ENCODE measurements at regions not wholly inside any gene's neighbourhood (a gene's known extent, or its start where the extent isn't known, plus 50 kb on each side); places are given as distances from the start of the nearest gene placed in this dataset.

- Histone ChIP-seq H3K9ac (ENCODE audit: low read depth, low read length, poor library complexity, severe bottlenecking) (no peak overlapping the region), H3K4me3 (ENCODE audit: low read length, poor library complexity, severe bottlenecking) (no peak overlapping the region), H2AFZ (ENCODE audit: low read length) (no peak overlapping the region), H3K9me3 (ENCODE audit: insufficient read depth, low read depth, low read length) (peaks cover 11% of the 10 kb centered on the region; the same call in 1 of the 2 replicates), H3K4me2 (ENCODE audit: low read depth, low read length, poor library complexity, severe bottlenecking) (no peak overlapping the region), H3K4me1 (ENCODE audit: insufficient read depth, low read length, poor library complexity, severe bottlenecking) (no peaks in the 10 kb centered on the region), H3F3A (ENCODE audit: low read depth) (no peaks in the 10 kb centered on the region), H3K27me3 (ENCODE audit: insufficient read depth, low read length, poor library complexity, severe bottlenecking) (no peaks in the 10 kb centered on the region), H3K36me3 (ENCODE audit: insufficient read depth, low read length) (no peaks in the 10 kb centered on the region), H4K20me1 (ENCODE audit: insufficient read depth, low read length, poor library complexity, severe bottlenecking) (no peaks in the 10 kb centered on the region), H3K9me2 (replicated peaks; ENCODE audit: low read depth, low read length) (no peaks in the 10 kb centered on the region), H3K79me2 (ENCODE audit: insufficient read depth, low read length) (no peaks in the 10 kb centered on the region)
- no peak for TF ChIP-seq EZH2phosphoT487 (IDR thresholded peaks at IDR 0.05; ENCODE audit: borderline replicate concordance)
- no peak for TF ChIP-seq CTCF (conservative IDR thresholded peaks at IDR 0.05; ENCODE audit: low read length)
Measured at GRCh38 chr15:99464137-99464536, 101.6 kb upstream of the MEF2A start.

- Histone ChIP-seq H3K4me3 (ENCODE audit: low read length, poor library complexity, severe bottlenecking) (no peak overlapping the region), H2AFZ (ENCODE audit: low read length) (no peak overlapping the region), H3K9ac (ENCODE audit: low read depth, low read length, poor library complexity, severe bottlenecking) (no peak overlapping the region), H3K36me3 (ENCODE audit: insufficient read depth, low read length) (no peaks in the 10 kb centered on the region), H3F3A (ENCODE audit: low read depth) (no peaks in the 10 kb centered on the region), H3K4me2 (ENCODE audit: low read depth, low read length, poor library complexity, severe bottlenecking) (no peak overlapping the region), H3K27me3 (ENCODE audit: insufficient read depth, low read length, poor library complexity, severe bottlenecking) (no peaks in the 10 kb centered on the region), H3K4me1 (ENCODE audit: insufficient read depth, low read length, poor library complexity, severe bottlenecking) (no peaks in the 10 kb centered on the region), H4K20me1 (ENCODE audit: insufficient read depth, low read length, poor library complexity, severe bottlenecking) (no peaks in the 10 kb centered on the region), H3K9me3 (ENCODE audit: insufficient read depth, low read depth, low read length) (peaks cover 11% of the 10 kb centered on the region; the same call in 1 of the 2 replicates), H3K9me2 (replicated peaks; ENCODE audit: low read depth, low read length) (no peaks in the 10 kb centered on the region), H3K79me2 (ENCODE audit: insufficient read depth, low read length) (no peaks in the 10 kb centered on the region)
- TF ChIP-seq EZH2phosphoT487 (IDR thresholded peaks at IDR 0.05; ENCODE audit: borderline replicate concordance) = no peak
- no peak for TF ChIP-seq CTCF (conservative IDR thresholded peaks at IDR 0.05; ENCODE audit: low read length)
Measured at GRCh38 chr15:99466701-99467337, 99.0 kb upstream of the MEF2A start.

- no peaks in the 10 kb centered on the region for H3K79me2 ChIP-seq (ENCODE audit: insufficient read depth, low read length)
- H4K20me1 ChIP-seq (ENCODE audit: insufficient read depth, low read length, poor library complexity, severe bottlenecking) = no peaks in the 10 kb centered on the region
- H3K4me3 ChIP-seq (ENCODE audit: low read length, poor library complexity, severe bottlenecking) = no peak overlapping the region
- H3K9me3 ChIP-seq (ENCODE audit: insufficient read depth, low read depth, low read length) = peaks cover 11% of the 10 kb centered on the region; the same call in 1 of the 2 replicates
- H3K9me2 ChIP-seq (replicated peaks; ENCODE audit: low read depth, low read length) = no peaks in the 10 kb centered on the region
- H3F3A ChIP-seq (ENCODE audit: low read depth) = no peaks in the 10 kb centered on the region
- no peak overlapping the region for H2AFZ ChIP-seq (ENCODE audit: low read length)
- H3K36me3 ChIP-seq (ENCODE audit: insufficient read depth, low read length) = no peaks in the 10 kb centered on the region
- H3K4me1 ChIP-seq (ENCODE audit: insufficient read depth, low read length, poor library complexity, severe bottlenecking) = no peaks in the 10 kb centered on the region
- no peak overlapping the region for H3K4me2 ChIP-seq (ENCODE audit: low read depth, low read length, poor library complexity, severe bottlenecking)
- H3K27me3 ChIP-seq (ENCODE audit: insufficient read depth, low read length, poor library complexity, severe bottlenecking) = no peaks in the 10 kb centered on the region
- H3K9ac ChIP-seq (ENCODE audit: low read depth, low read length, poor library complexity, severe bottlenecking) = no peak overlapping the region
- TF ChIP-seq EZH2phosphoT487 (IDR thresholded peaks at IDR 0.05; ENCODE audit: borderline replicate concordance) (no peak), CTCF (conservative IDR thresholded peaks at IDR 0.05; ENCODE audit: low read length) (no peak)
Measured at GRCh38 chr15:99467338-99467720, 98.5 kb upstream of the MEF2A start.
